22Rv1 (cell line): ENCODE measurements at regions not wholly inside any gene's neighbourhood (a gene's known extent, or its start where the extent isn't known, plus 50 kb on each side); places are given as distances from the start of the nearest gene placed in this dataset.

Source experiments
- H3K27ac ChIP-seq: fragments of 450-650 bp; 2 replicates; pipeline ENCODE4 v1.5.1; 2017
- ZFX ChIP-seq: fragments of 450-650 bp; IDR thresholded peaks from 2 replicates; pipeline ENCODE4 v1.6.1; 2017; ENCODE audit warnings: antibody characterized with exemption, borderline replicate concordance
- TF ChIP-seq, protein P1 (sequence below): fragments of 450-650 bp; IDR thresholded peaks from 2 replicates; pipeline ENCODE4 v1.5.1; 2017; ENCODE audit warnings: mild to moderate bottlenecking

DNA sequence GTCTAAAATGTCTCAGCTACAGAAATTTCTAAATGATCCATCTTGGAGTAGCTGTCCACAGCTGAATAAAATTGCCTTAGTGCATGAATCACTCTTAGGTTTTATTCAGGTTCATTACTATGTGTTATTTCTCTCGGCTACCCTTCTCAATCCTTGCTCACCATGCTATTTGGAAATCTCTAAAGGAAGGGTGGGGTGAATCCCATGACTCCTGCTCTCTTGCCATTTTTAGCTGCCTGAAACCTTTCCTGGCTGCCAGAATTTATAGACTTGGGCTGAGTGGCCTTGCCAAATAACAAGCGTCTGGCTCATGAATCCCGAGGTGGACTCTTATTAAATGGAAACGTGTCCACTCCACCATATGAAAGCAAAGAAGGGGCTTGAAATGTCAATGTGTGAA lies 936.1 kb upstream of the SOX9 start:
- TF ChIP-seq ZFX: no peak
- TF ChIP-seq, protein P1, sequence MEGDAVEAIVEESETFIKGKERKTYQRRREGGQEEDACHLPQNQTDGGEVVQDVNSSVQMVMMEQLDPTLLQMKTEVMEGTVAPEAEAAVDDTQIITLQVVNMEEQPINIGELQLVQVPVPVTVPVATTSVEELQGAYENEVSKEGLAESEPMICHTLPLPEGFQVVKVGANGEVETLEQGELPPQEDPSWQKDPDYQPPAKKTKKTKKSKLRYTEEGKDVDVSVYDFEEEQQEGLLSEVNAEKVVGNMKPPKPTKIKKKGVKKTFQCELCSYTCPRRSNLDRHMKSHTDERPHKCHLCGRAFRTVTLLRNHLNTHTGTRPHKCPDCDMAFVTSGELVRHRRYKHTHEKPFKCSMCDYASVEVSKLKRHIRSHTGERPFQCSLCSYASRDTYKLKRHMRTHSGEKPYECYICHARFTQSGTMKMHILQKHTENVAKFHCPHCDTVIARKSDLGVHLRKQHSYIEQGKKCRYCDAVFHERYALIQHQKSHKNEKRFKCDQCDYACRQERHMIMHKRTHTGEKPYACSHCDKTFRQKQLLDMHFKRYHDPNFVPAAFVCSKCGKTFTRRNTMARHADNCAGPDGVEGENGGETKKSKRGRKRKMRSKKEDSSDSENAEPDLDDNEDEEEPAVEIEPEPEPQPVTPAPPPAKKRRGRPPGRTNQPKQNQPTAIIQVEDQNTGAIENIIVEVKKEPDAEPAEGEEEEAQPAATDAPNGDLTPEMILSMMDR: no peak
- H3K27ac ChIP-seq: no peak overlapping the region

DNA sequence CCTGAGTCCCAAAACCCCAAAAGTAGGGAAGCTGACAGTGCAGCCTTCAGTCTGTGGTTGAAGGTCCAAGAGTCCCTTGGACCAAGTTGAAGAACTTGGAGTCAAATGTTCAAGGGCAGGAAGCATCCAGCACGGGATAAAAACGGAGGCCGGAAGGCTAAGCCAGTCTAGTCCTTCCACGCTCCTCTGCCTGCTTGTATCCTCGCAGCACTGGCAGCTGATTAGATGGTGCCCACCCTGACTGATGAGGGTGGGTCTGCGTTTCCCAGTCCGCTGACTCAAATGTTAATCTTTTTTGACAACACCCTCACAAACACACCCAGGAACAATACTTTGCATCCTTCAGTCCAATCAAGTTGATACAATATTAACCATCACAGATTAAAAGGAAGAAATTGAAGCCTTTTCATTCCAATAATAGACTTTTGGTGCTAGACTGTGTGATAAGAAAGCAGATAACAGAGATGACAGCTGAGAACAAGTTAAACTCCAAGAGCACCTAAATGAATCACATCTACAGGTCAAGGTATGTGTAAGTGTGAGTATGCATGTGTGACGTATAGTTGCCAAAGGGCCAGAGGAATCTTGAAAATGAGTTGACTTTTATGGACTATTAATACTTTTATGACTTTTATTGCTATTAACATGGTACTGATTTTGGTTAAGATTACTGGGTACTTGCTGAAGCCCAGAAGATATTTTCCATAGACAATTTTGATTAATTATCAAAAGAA lies 933.5 kb upstream of the SOX9 start:
- no peak overlapping the region for H3K27ac ChIP-seq
- TF ChIP-seq ZFX: no peak
- TF ChIP-seq, protein P1: no peak

DNA sequence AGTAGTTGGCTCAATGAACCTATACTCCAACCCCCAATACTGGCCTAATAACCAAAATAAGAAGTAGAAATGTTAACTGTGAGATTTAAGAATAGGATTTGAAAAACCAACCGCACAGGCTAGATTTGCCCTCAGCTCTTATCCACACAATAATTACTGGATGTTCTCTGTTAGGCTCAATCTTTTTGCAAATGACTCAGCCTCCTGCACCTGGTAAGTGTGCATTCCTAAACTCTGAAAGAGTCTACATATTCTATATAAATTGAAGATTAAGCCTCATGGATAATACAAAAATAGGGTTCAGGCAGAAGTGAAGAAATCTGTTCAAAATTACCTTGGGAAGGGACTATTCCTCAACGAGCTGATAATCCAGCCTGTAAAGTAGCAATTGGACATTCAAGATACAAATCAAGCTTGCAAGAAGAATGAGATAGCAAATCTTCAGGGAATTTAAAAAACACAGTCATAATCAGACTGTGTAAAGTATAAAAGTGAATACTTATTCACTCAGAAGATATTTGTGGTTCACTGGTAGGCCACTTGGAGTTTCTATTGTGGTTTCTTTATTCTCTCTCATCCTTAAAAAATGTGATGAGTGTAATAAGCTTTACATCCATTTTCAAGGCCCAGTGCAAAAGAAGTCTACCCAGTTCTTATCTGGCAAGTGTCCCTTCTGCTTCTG lies 931.9 kb upstream of the SOX9 start:
- TF ChIP-seq ZFX: no peak
- TF ChIP-seq, protein P1: no peak
- H3K27ac ChIP-seq: no peak overlapping the region

DNA sequence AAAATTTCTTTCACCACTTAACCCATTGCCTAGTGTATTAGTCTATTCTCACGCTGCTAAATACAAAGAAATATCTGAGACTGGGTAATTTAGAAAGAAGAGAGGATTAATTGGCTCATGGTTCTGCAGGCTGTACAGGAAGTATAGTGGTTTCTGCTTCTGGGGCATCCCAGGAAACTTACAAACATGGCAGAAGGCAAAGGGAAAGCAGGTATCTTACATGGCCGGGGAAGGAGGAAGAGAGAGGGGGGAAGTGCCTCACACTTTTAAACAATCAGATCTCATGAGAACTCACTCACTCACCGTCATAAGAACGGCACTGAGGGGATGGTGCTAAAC lies 931.4 kb upstream of the SOX9 start:
- TF ChIP-seq ZFX: no peak
- TF ChIP-seq, protein P1: no peak
- no peak overlapping the region for H3K27ac ChIP-seq

DNA sequence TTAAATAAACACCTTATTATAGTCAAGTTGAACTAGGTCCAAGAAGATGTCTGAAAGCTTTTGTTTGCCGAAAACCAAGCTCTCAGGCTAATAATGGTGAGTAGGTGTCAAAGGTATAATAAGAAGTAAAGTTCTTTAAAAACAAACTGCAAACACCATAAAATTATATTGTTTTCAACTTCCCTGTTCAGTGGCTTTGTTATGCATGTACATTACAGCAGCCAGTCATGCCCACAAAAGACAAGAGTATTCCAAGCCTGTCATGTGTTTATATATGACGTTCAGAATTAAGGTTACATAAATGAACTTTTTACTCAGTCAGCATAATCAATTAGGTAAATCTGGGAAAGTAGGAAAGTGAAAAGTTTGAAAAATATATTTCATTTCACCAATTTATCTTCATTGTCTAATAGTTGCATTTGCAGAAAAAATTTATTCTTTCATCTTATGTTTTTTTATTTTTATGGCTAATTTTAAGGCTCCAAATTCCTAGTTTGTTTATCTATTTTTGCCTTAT lies 928.7 kb upstream of the SOX9 start:
- no peak overlapping the region for H3K27ac ChIP-seq
- TF ChIP-seq ZFX: no peak
- TF ChIP-seq, protein P1: no peak

DNA sequence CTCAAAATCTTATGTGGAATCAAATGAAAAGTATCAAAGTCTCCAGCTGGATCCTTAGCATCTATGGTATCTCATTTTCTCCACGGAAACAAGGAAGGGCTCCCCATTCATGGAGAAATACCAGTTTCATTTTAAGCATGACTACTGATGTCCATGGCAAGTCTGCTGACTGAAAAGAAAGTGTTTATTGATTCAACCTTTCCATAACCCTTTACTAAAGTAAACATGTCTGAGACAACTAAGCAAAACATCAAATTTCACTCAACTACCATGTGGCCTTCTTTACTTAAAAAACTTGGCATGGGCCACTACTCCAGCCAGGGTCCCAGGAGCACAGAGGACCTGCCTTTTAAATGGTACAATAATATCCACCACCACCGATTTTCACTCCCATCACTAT lies 928.0 kb upstream of the SOX9 start:
- TF ChIP-seq ZFX: no peak
- TF ChIP-seq, protein P1: no peak

DNA sequence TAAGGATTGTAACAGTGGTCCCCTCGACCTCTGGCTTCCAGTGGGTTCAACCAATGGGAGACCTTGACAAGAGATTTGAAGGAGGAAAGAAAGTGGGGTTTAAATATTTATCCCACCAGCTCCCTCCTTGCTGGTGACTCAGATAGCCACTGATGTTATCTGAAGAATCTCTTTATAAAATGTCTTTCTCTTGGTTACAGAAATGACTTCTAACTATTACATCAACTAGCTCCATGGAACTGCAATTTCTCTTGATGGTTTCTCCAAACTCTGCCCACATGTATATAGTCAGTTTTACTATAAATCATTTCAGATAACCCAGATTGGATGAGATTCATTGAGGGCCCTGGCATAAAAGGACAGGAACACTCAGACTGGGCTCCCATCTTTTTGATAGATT lies 920.2 kb upstream of the SOX9 start:
- TF ChIP-seq, protein P1: no peak
- no peak for TF ChIP-seq ZFX

More for the DNA sequence above, 928.0 kb upstream of the SOX9 start:
- H3K27ac ChIP-seq: no peak overlapping the region

More for the DNA sequence above, 920.2 kb upstream of the SOX9 start:
- no peak overlapping the region for H3K27ac ChIP-seq
